Endodermal cell (in vitro differentiated cells): ENCODE measurements at regions not wholly inside any gene's neighbourhood (a gene's known extent, or its start where the extent isn't known, plus 50 kb on each side); places are given as distances from the start of the nearest gene placed in this dataset.

ENCODE experiments used
- DNase-seq: peaks from one replicate; pipeline ENCODE4 v3.0.0-alpha.2; 2017
- H3K27ac ChIP-seq: 2 replicates; pipeline ENCODE4 v1.5.1; 2013; ENCODE audit warnings: mild to moderate bottlenecking, low read depth, low read length, moderate library complexity
- H3K27me3 ChIP-seq: 2 replicates; pipeline ENCODE4 v1.6.1; 2013; ENCODE audit warnings: mild to moderate bottlenecking, low read length, moderate library complexity; ENCODE audit not compliant: insufficient read depth, control insufficient read depth, poor library complexity, severe bottlenecking
- H3K36me3 ChIP-seq: 2 replicates; pipeline ENCODE4 v1.7.0; 2013; ENCODE audit warnings: mild to moderate bottlenecking, low read length, moderate library complexity; ENCODE audit not compliant: control insufficient read depth, insufficient read depth
- H3K4me1 ChIP-seq: one replicate; pipeline ENCODE4 v1.7.0; 2013; ENCODE audit warnings: low read length; ENCODE audit not compliant: control insufficient read depth, insufficient read depth
- H3K4me3 ChIP-seq: 2 replicates; pipeline ENCODE4 v1.5.1; 2013; ENCODE audit warnings: mild to moderate bottlenecking, low read length, moderate library complexity
- H3K9ac ChIP-seq: 2 replicates; pipeline ENCODE4 v1.6.1; 2013; ENCODE audit warnings: mild to moderate bottlenecking, low read length, moderate library complexity; ENCODE audit not compliant: poor library complexity, severe bottlenecking; ENCODE audit errors: extremely low read depth
- H3K9me3 ChIP-seq: 2 replicates; pipeline ENCODE4 v1.6.1; 2013; ENCODE audit warnings: mild to moderate bottlenecking, low read length, moderate library complexity; ENCODE audit not compliant: control insufficient read depth
- H3K27ac Mint-ChIP-seq: 2 replicates; pipeline ENCODE4 v1.8.0; 2020; ENCODE audit warnings: mixed read lengths
- H3K27me3 Mint-ChIP-seq: 2 replicates; pipeline ENCODE4 v1.8.0; 2021; ENCODE audit warnings: mild to moderate bottlenecking, mixed read lengths; ENCODE audit not compliant: insufficient read depth
- H3K36me3 Mint-ChIP-seq: 2 replicates; pipeline ENCODE4 v1.8.0; 2020; ENCODE audit warnings: low read depth, mixed read lengths
- H3K4me1 Mint-ChIP-seq: 2 replicates; pipeline ENCODE4 v1.8.0; 2020; ENCODE audit warnings: mixed read lengths
- H3K4me3 Mint-ChIP-seq: 2 replicates; pipeline ENCODE4 v1.8.0; 2020; ENCODE audit warnings: mild to moderate bottlenecking, moderate library complexity, mixed read lengths
- H3K9me3 Mint-ChIP-seq: 2 replicates; pipeline ENCODE4 v1.8.0; 2020; ENCODE audit warnings: mild to moderate bottlenecking, mixed read lengths
- CTCF ChIP-seq: fragments of 200-600 bp; sonication (generic); conservative IDR thresholded peaks from 2 replicates; pipeline ENCODE4 v1.5.0; 2021; ENCODE audit warnings: antibody characterized with exemption, mild to moderate bottlenecking
- WGBS, 2 experiments: methylation state at CpG; one replicate each; pipeline versions ENCODE4 v1.1.5 to v1.1.7; 2013; ENCODE audit warnings: missing lambda C conversion rate in 2 of 2, mixed read lengths in 1 of 2; ENCODE audit not compliant: insufficient coverage in 1 of 2, insufficient read length in 1 of 2; 5-methylcytosine and 5-hydroxymethylcytosine counted together

DNA sequence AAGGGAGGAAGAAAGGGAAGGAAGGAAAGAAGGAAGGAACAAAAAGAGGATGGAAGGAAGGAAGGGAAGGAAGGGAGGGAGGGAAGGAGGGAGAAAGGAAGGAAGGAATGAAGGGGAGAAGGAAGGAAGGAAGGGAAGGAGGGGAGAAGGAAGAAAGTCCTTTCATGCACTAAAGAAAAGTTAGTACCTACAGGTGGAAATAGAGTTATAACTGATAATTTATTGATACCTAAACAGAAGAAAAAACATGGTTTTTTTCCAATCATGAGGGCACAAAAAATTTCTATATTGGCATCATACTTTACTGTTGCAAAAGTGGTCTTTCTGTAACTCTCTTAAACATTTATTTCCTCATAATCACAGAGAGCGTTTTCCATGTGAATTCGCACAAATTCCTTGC is 659.4 kb downstream of the MAFB start:
- no peak overlapping the region for H3K4me3 ChIP-seq
- no peaks in the 10 kb centered on the region for H3K4me1 Mint-ChIP-seq
- DNase-seq: no peak
- no peaks in the 10 kb centered on the region for H3K27me3 Mint-ChIP-seq
- TF ChIP-seq CTCF: no peak
- no peaks in the 10 kb centered on the region for H3K9me3 Mint-ChIP-seq
- no peaks in the 10 kb centered on the region for H3K27me3 ChIP-seq
- no peaks in the 10 kb centered on the region for H3K9me3 ChIP-seq
- H3K36me3 ChIP-seq: no peaks in the 10 kb centered on the region
- no peak overlapping the region for H3K27ac Mint-ChIP-seq
- H3K36me3 Mint-ChIP-seq: peaks cover 2% of the 10 kb centered on the region
- 95 to 100% methylated on average over 2 of the region's 2 CpGs for WGBS, 2 experiments
- no peak overlapping the region for H3K27ac ChIP-seq
- H3K4me3 Mint-ChIP-seq: no peak overlapping the region
- no peaks in the 10 kb centered on the region for H3K4me1 ChIP-seq
- no peak overlapping the region for H3K9ac ChIP-seq

DNA sequence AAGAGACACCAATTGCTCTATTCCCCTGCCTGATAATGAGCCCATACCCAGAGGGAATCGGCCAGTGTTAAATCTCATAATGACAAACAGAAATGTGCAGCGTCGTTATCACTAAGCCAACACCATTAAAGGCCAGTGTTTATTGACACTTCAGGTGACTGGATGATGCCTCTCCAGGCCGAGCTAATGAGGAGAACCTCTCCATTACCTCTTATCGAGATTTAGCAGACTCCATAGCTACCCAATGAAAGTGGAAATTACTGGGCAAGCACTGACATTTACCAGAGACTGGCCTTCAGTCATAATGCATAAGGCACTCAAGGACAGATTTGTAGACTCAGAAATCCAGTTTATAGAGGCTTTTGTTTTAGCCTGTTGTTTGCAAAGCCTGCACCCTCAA is 669.5 kb downstream of the MAFB start:
- H3K4me3 ChIP-seq: no peak overlapping the region
- no peaks in the 10 kb centered on the region for H3K36me3 Mint-ChIP-seq
- H3K27ac ChIP-seq: no peak overlapping the region
- H3K4me1 ChIP-seq: no peaks in the 10 kb centered on the region
- H3K4me1 Mint-ChIP-seq: no peaks in the 10 kb centered on the region
- no peaks in the 10 kb centered on the region for H3K9me3 ChIP-seq
- no peaks in the 10 kb centered on the region for H3K27me3 ChIP-seq
- no peak for DNase-seq
- H3K4me3 Mint-ChIP-seq: no peak overlapping the region
- no peaks in the 10 kb centered on the region for H3K27me3 Mint-ChIP-seq
- H3K9me3 Mint-ChIP-seq: no peaks in the 10 kb centered on the region
- no peak for TF ChIP-seq CTCF
- H3K27ac Mint-ChIP-seq: no peak overlapping the region
- no peak overlapping the region for H3K9ac ChIP-seq
- no peaks in the 10 kb centered on the region for H3K36me3 ChIP-seq
- WGBS, 2 experiments: 93 to 95% methylated on average over 5 of the region's 5 CpGs

DNA sequence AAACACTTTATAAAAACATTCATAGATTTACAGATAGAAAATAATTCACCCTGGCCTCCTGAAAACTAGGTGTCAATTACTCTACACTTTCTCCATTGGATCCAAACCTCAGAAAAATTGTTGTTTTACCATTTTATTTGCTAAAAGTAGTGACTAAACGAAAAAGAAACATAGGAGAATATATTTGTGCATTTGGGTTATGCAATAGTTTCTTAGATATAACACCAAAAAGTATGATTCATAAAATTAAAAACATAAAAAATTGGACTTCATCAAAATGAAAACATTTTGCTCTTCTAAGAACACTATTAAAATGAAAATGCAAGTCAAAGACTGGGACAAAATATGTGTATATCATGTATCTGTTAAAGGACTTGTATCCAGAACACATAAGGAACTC is 671.3 kb downstream of the MAFB start:
- Histone ChIP-seq H3K27me3 (no peaks in the 10 kb centered on the region), H3K4me3 (no peak overlapping the region), H3K9me3 (no peaks in the 10 kb centered on the region), H3K27ac (no peak overlapping the region), H3K36me3 (no peaks in the 10 kb centered on the region), H3K9ac (no peak overlapping the region), H3K4me1 (no peaks in the 10 kb centered on the region)
- 67% methylated on average over 1 of the region's 1 CpG; no CpG with 5 or more reads in 1 of the 2 experiments for WGBS, 2 experiments
- H3K4me3 Mint-ChIP-seq: no peak overlapping the region
- no peak overlapping the region for H3K27ac Mint-ChIP-seq
- H3K9me3 Mint-ChIP-seq: no peaks in the 10 kb centered on the region
- TF ChIP-seq CTCF: no peak
- no peaks in the 10 kb centered on the region for H3K27me3 Mint-ChIP-seq
- DNase-seq: no peak
- H3K36me3 Mint-ChIP-seq: no peaks in the 10 kb centered on the region
- no peaks in the 10 kb centered on the region for H3K4me1 Mint-ChIP-seq
